ENCODE measurements at regions not wholly inside any gene's neighbourhood (a gene's known extent, or its start where the extent isn't known, plus 50 kb on each side); places are given as distances from the start of the nearest gene placed in this dataset.

DNA sequence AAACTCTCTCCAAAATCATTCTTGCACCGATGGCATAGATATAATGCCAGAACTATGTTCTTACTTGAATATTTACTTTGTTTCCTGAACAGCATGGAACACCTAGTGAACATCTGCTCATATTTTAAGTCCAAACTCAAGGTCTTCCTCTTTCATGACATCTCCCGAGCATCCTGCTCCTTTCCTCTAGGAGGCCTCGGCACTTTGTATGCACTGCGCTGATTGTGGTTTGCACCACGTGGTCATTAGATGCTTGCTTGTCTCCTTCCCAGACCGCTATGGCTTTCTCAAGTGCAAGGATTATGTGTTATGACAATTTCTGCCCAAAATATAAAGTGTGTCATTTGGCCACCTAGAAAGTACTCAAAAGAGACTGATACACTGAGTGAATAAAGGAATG, 912.0 kb downstream of the GALC start:
- no TSS peak for BruUV-seq (replicated peaks)
- H3K36me3 ChIP-seq (ENCODE audit: control insufficient read depth, insufficient read depth, low read length): no peaks in the 10 kb centered on the region
- no peak overlapping the region for H3K4me3 ChIP-seq (ENCODE audit: insufficient read depth, low read depth, low read length)
- 71% methylated on average over 4 of the region's 6 CpGs; no CpG with 5 or more reads in 1 of the 2 experiments for WGBS, 2 experiments (ENCODE audit: extremely low coverage in 2 of 2, insufficient read length in 1 of 2)
- in situ Hi-C loops (cut with MboI; ENCODE audit: low sequenced_read_pairs): no loop called here
- no peak overlapping the region for H2AFZ ChIP-seq (replicated peaks; ENCODE audit: low read length, poor library complexity)
- no peak overlapping the region for H2BK120ac ChIP-seq (ENCODE audit: low read depth, low read length)
- no peak overlapping the region for H3K23ac ChIP-seq (ENCODE audit: low read depth, low read length)
- H4K91ac ChIP-seq (ENCODE audit: insufficient read depth, low read depth, low read length): no peak overlapping the region
- no peaks in the 10 kb centered on the region for H3K9me3 ChIP-seq (ENCODE audit: control insufficient read depth, insufficient read depth, low read length)
- POLR2A ChIA-PET (ENCODE audit: unreplicated experiment): no interaction called here
- no peak overlapping the region for H2BK15ac ChIP-seq (ENCODE audit: low read depth, low read length)
- H4K5ac ChIP-seq (ENCODE audit: low read depth, low read length): no peak overlapping the region
- no peak overlapping the region for H2AK5ac ChIP-seq (ENCODE audit: low read depth, low read length)
- ATAC-seq (ENCODE audit: low read depth): no peak
- H2BK20ac ChIP-seq (ENCODE audit: low read depth, low read length): no peak overlapping the region
- DNase-seq: no peak
- H3K27ac ChIP-seq (ENCODE audit: insufficient read depth, low read length): no peak overlapping the region
- no peak overlapping the region for H3K14ac ChIP-seq (replicated peaks; ENCODE audit: low read depth, low read length)
- no peaks in the 10 kb centered on the region for H3K4me1 ChIP-seq (ENCODE audit: control insufficient read depth, insufficient read depth, low read length)
- TF ChIP-seq MXI1 (IDR thresholded peaks at IDR 0.05; ENCODE audit: borderline replicate concordance, low read depth, low read length): no peak
- no peak for TF ChIP-seq SMC3 (IDR thresholded peaks at IDR 0.05; ENCODE audit: low read depth, low read length)
- TF ChIP-seq, protein P1, sequence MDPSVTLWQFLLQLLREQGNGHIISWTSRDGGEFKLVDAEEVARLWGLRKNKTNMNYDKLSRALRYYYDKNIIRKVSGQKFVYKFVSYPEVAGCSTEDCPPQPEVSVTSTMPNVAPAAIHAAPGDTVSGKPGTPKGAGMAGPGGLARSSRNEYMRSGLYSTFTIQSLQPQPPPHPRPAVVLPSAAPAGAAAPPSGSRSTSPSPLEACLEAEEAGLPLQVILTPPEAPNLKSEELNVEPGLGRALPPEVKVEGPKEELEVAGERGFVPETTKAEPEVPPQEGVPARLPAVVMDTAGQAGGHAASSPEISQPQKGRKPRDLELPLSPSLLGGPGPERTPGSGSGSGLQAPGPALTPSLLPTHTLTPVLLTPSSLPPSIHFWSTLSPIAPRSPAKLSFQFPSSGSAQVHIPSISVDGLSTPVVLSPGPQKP (IDR thresholded peaks at IDR 0.05; ENCODE audit: borderline replicate concordance, low read depth, low read length): no peak
- TF ChIP-seq, protein P2, sequence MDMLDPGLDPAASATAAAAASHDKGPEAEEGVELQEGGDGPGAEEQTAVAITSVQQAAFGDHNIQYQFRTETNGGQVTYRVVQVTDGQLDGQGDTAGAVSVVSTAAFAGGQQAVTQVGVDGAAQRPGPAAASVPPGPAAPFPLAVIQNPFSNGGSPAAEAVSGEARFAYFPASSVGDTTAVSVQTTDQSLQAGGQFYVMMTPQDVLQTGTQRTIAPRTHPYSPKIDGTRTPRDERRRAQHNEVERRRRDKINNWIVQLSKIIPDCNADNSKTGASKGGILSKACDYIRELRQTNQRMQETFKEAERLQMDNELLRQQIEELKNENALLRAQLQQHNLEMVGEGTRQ (IDR thresholded peaks at IDR 0.05; ENCODE audit: low read depth, low read length): no peak
- no peak for TF ChIP-seq MAZ (IDR thresholded peaks at IDR 0.05; ENCODE audit: borderline replicate concordance, low read depth, low read length)
- no peak for TF ChIP-seq FOS (IDR thresholded peaks at IDR 0.05; ENCODE audit: low read depth, low read length)
- no peak for TF ChIP-seq POLR2A (IDR thresholded peaks at IDR 0.05; ENCODE audit: low read depth, low read length)
- TF ChIP-seq NFE2L2 (IDR thresholded peaks at IDR 0.05; ENCODE audit: low read depth, low read length): no peak
- TF ChIP-seq CHD1 (IDR thresholded peaks at IDR 0.05; ENCODE audit: low read depth, low read length): no peak
- no peaks in the 10 kb centered on the region for H3K79me1 ChIP-seq (ENCODE audit: low read depth in 1 of 2, low read length in 2 of 2)
- CTCF ChIA-PET: interaction anchor here (1.2 kb wide), 1 partner anchor 10 kb away, joined by 4 read pairs; no protein-coding TSS in a partner anchor
- H3K9ac ChIP-seq (ENCODE audit: low read depth, low read length): no peak overlapping the region
- dilution Hi-C loops (cut with HindIII; ENCODE audit: low sequenced_read_pairs, unreplicated experiment): no loop called here
- no peak overlapping the region for H3K4me2 ChIP-seq (ENCODE audit: low read depth, low read length)
- H3K18ac ChIP-seq (ENCODE audit: low read depth, low read length): no peak overlapping the region
- H4K20me1 ChIP-seq (ENCODE audit: insufficient read depth, low read length): no peaks in the 10 kb centered on the region
- H3K4ac ChIP-seq (ENCODE audit: low read depth, low read length): no peak overlapping the region
- no peaks in the 10 kb centered on the region for H3K27me3 ChIP-seq (ENCODE audit: control insufficient read depth, insufficient read depth, low read length)
- no peak overlapping the region for H2AK9ac ChIP-seq (replicated peaks; ENCODE audit: low read depth, low read length, poor library complexity)
- no peaks in the 10 kb centered on the region for H3K9me1 ChIP-seq (ENCODE audit: insufficient read depth, low read length)
- intact Hi-C loops (cut with micrococcal nuclease): no loop called here
- no peak overlapping the region for H2BK5ac ChIP-seq (ENCODE audit: low read depth, low read length, poor library complexity, severe bottlenecking)
- no peak overlapping the region for H3K56ac ChIP-seq (ENCODE audit: extremely low read depth, insufficient read depth, low read length)
- no peak overlapping the region for H4K8ac ChIP-seq (ENCODE audit: low read depth in 2 of 2, low read length in 2 of 2)

Measured in IMR-90 (cell line).